ENCODE measurements at regions not wholly inside any gene's neighbourhood (a gene's known extent, or its start where the extent isn't known, plus 50 kb on each side); places are given as distances from the start of the nearest gene placed in this dataset.
"Not testable (repeated sequence)": the region's sequence is repeated elsewhere in the genome, so short reads cannot be mapped to it uniquely, and the experiment has no call there.

GRCh38 chr6:121560476-121560875 is 125.0 kb downstream of the GJA1 start:
- H3K27me3 Mint-ChIP-seq (ENCODE audit: low read depth): no peaks in the 10 kb centered on the region
- H3K36me3 Mint-ChIP-seq (ENCODE audit: low read depth): peaks cover 5% of the 10 kb centered on the region
- H3K4me3 Mint-ChIP-seq: no peak overlapping the region
- no peak for TF ChIP-seq CTCF (IDR thresholded peaks at IDR 0.05; ENCODE audit: unreplicated experiment in 3 of 3)
- H3K27ac Mint-ChIP-seq: no peak overlapping the region
- no peaks in the 10 kb centered on the region for H3K4me1 Mint-ChIP-seq
- H3K9me3 Mint-ChIP-seq: peaks cover 16% of the 10 kb centered on the region

- peaks cover 16% of the 10 kb centered on the region for H3K9me3 Mint-ChIP-seq
- TF ChIP-seq CTCF (IDR thresholded peaks at IDR 0.05; ENCODE audit: unreplicated experiment in 3 of 3): no peak
- no peak overlapping the region for H3K4me3 Mint-ChIP-seq
- no peaks in the 10 kb centered on the region for H3K4me1 Mint-ChIP-seq
- peaks cover 5% of the 10 kb centered on the region for H3K36me3 Mint-ChIP-seq (ENCODE audit: low read depth)
- no peak overlapping the region for H3K27ac Mint-ChIP-seq
- no peaks in the 10 kb centered on the region for H3K27me3 Mint-ChIP-seq (ENCODE audit: low read depth)
These were observed 127.8 kb downstream of the GJA1 start for GRCh38 chr6:121563286-121563685.

DNA sequence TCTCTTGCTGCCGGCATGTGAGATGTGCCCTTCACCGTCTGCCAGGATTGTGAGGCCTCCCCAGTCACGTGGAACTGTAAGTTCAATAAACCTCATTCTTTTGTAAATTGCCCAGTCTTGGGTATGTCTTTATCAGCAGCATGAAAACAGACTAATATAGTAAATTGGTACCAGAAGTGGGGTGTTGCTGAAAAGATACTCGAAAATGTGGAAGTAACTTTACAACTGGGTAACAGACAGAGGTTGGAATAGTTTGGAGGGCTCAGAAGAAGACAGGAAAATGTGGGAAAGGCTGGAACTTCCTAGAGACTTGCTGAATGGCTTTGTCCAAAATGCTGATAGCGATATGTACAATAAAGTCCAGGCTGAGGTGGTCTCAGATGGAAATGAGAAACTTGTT is 129.1 kb downstream of the GJA1 start:
- not testable (repeated sequence) for H3K27ac Mint-ChIP-seq; H3K36me3 Mint-ChIP-seq (ENCODE audit: low read depth)

DNA sequence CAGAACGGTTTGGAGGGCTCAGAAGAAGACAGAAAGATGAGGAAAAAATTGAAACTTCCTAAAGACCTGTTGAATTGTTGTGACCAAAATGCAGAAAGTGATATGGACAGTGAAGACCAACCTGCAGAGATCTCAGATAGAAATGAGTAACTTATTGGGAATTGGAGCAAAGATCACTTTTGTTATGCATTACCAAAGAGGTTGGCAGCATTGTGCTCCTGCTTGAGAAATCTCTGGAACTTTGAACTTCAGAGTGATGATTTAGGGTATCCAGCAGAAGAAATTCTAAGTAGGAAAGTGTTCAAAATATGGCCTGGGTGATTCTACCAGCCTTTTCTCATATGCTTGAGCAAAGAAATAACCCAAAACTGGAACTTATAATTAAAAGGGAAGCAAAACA is 136.0 kb downstream of the GJA1 start:
- peaks cover 3% of the 10 kb centered on the region for H3K9me3 Mint-ChIP-seq
- H3K27ac Mint-ChIP-seq: no peak overlapping the region
- H3K4me1 Mint-ChIP-seq: no peaks in the 10 kb centered on the region
- H3K4me3 Mint-ChIP-seq: no peak overlapping the region
- H3K36me3 Mint-ChIP-seq (ENCODE audit: low read depth): no peaks in the 10 kb centered on the region
- TF ChIP-seq CTCF (IDR thresholded peaks at IDR 0.05; ENCODE audit: unreplicated experiment in 3 of 3): no peak
- no peaks in the 10 kb centered on the region for H3K27me3 Mint-ChIP-seq (ENCODE audit: low read depth)

More for the DNA sequence above, 129.1 kb downstream of the GJA1 start:
- H3K27me3 Mint-ChIP-seq (ENCODE audit: low read depth); H3K4me3 Mint-ChIP-seq; H3K4me1 Mint-ChIP-seq: not testable (repeated sequence)
- H3K9me3 Mint-ChIP-seq: peaks cover 16% of the 10 kb centered on the region

DNA sequence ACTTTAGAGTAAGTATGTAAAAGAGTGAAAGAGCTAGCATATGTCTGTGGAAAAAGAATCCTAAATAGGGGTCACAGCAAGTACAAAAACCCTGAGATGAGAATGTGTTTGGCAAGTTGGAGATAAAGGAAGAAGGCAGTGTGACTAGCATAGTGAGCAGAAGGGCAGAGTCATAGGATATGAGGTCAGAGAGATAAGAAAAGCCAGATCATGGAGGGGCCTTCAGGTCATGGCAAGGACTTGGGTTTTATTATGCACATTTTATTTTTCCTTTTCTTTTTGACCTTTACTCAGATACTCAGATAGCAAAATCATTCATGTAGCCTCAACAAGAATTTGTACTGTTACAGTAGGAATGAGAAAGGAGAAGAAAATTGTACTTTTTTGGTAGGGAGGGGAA is 138.0 kb downstream of the GJA1 start:
- no peaks in the 10 kb centered on the region for H3K36me3 Mint-ChIP-seq (ENCODE audit: low read depth)
- H3K4me3 Mint-ChIP-seq: no peak overlapping the region
- H3K9me3 Mint-ChIP-seq: peaks cover 3% of the 10 kb centered on the region
- no peak for TF ChIP-seq CTCF (IDR thresholded peaks at IDR 0.05; ENCODE audit: unreplicated experiment in 3 of 3)
- no peaks in the 10 kb centered on the region for H3K27me3 Mint-ChIP-seq (ENCODE audit: low read depth)
- no peaks in the 10 kb centered on the region for H3K4me1 Mint-ChIP-seq
- H3K27ac Mint-ChIP-seq: no peak overlapping the region

DNA sequence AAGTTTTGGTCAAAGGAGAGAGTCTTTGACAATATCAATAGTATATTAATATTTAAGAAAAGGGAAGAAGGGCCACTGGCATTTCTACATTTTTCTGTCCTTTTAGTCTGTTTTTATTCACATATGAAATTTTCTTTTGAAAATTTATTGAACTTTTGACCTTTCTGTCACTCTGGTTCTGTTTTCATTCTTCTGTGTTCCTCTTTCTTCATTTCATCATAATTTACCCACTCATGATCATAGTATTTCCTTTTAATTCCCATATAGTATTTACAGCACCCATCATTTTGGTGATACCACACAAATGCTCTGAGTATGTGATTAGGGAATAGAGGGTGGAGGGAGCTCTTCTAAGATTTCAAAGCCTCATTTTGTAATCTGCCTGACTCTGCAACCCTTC is 142.8 kb downstream of the GJA1 start:
- H3K27ac Mint-ChIP-seq: no peak overlapping the region
- H3K4me1 Mint-ChIP-seq: no peaks in the 10 kb centered on the region
- no peak overlapping the region for H3K4me3 Mint-ChIP-seq
- H3K9me3 Mint-ChIP-seq: no peaks in the 10 kb centered on the region
- TF ChIP-seq CTCF (IDR thresholded peaks at IDR 0.05; ENCODE audit: unreplicated experiment in 3 of 3): no peak
- no peaks in the 10 kb centered on the region for H3K27me3 Mint-ChIP-seq (ENCODE audit: low read depth)
- H3K36me3 Mint-ChIP-seq (ENCODE audit: low read depth): no peaks in the 10 kb centered on the region

Measured in nephron (organoid).